ENCODE measurements at regions not wholly inside any gene's neighbourhood (a gene's known extent, or its start where the extent isn't known, plus 50 kb on each side); places are given as distances from the start of the nearest gene placed in this dataset.

DNA sequence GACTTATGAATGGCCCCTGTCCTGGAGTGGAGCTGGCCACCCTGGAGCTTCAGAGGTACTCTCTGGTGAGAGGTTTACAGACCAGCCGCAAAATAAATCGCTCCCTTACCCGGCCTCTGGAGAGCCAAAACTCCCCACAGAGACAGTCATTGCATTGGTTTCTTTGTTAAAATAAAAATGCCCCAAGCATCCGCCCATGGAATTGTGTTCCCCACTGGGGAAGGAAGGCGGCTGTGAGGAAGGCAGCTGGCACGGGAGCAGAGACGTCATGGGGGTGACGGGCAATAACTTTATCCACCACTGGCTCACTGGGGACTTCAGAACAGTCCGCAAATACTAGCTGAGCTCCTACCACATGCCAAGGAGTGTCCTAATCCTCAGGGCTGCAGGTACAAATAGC, 266.2 kb upstream of the FOXF1 start:
- TF ChIP-seq, protein P1, sequence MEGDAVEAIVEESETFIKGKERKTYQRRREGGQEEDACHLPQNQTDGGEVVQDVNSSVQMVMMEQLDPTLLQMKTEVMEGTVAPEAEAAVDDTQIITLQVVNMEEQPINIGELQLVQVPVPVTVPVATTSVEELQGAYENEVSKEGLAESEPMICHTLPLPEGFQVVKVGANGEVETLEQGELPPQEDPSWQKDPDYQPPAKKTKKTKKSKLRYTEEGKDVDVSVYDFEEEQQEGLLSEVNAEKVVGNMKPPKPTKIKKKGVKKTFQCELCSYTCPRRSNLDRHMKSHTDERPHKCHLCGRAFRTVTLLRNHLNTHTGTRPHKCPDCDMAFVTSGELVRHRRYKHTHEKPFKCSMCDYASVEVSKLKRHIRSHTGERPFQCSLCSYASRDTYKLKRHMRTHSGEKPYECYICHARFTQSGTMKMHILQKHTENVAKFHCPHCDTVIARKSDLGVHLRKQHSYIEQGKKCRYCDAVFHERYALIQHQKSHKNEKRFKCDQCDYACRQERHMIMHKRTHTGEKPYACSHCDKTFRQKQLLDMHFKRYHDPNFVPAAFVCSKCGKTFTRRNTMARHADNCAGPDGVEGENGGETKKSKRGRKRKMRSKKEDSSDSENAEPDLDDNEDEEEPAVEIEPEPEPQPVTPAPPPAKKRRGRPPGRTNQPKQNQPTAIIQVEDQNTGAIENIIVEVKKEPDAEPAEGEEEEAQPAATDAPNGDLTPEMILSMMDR (IDR thresholded peaks at IDR 0.05; ENCODE audit: insufficient read depth, missing control alignments) = no peak
- no peak for DNase-seq (ENCODE audit: insufficient read length, low spot score)
- FAIRE-seq = no peak

DNA sequence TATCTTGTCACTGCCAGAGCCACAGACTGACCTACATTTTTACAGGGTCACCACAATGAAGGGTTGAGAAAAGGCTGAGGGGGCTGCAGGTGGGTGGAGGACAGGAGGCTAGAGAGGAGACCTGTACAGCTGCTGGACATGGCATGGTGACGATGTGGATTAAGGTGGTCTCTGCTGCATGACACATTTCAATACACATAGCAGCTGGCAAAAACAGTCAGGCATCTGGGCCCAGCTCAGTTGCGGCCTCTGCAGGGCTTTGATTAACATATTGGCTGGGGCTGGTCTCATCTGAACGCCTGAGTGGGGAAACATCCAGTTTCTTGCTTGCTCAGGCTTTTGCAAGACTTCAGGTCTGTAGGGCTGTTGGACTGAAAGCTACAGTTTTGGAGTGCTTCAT, 265.4 kb upstream of the FOXF1 start:
- FAIRE-seq = no peak
- DNase-seq (ENCODE audit: insufficient read length, low spot score) = no peak
- TF ChIP-seq, protein P1 (IDR thresholded peaks at IDR 0.05; ENCODE audit: insufficient read depth, missing control alignments) = no peak

DNA sequence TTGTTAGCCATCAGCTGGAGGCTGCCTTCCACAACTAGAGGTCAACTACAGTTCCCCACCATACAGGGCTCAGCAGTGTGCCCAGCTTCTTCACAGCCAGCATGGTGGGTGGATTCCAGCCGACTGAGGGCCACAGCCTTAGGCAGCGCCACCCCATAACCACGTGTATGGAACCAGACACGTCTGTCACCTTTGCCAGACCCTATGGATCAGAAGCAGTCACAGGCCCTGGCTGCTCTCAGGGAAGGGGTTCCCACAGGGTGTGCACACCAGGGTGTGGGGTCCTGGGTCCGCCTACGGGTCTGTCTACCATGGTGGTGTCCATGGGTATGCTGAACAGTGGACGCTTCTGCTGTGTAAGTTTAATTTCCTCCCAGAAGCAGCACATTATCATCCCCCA, 265.0 kb upstream of the FOXF1 start:
- FAIRE-seq (no peak), DNase-seq (ENCODE audit: insufficient read length, low spot score) (no peak)
- TF ChIP-seq, protein P1 (IDR thresholded peaks at IDR 0.05; ENCODE audit: insufficient read depth, missing control alignments) = no peak

DNA sequence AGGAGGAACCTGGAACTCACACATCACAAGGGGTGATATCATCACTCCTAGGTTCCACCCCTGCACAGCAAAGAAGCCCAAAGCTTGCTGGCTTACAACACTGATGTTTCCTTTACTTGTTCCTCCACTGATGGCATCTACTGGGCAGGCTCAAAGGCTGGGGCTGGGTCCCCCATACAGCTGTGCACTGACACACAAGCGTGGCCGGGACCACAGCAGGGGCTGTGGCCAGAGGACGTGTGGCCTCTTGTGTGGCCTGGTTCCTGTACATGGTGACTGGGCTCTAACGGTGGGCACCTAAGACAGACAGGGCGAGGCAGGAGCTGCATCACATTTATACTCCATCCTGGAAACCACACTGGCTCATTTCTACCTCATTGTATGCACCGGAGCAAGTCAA, 264.4 kb upstream of the FOXF1 start:
- TF ChIP-seq, protein P1 (IDR thresholded peaks at IDR 0.05; ENCODE audit: insufficient read depth, missing control alignments) = no peak
- no peak for FAIRE-seq
- DNase-seq (ENCODE audit: insufficient read length, low spot score) = no peak

DNA sequence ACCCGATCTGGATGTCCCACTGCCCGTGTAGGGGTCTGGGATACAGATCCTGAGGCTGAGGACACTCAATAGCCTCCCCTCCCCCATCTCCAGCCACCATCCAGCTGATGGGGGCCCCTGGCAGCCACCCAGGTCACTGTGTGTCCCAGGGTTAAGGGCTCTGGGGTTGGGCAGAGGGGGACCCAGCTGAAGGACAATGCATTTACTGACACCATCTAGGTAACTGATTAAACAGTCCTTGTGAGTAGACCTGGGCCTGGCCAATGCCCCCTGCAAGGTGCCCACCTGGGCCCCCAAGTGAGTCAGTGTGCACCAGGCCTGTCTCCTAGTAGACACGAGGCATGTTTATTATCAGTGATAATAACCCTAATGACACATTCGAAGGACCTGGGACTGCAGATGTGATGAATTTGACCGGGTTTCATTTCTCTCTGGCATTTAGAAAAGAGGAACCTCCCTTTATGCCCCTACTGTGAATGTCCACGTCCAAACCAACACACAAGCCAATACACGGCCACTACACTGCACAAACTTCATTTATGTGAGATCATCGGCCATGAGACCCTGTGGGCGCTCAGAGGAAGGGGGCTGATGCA, 261.9 kb upstream of the FOXF1 start:
- TF ChIP-seq, protein P1 (IDR thresholded peaks at IDR 0.05; ENCODE audit: insufficient read depth, missing control alignments) = no peak
- FAIRE-seq = no peak
- no peak for DNase-seq (ENCODE audit: insufficient read length, low spot score)

DNA sequence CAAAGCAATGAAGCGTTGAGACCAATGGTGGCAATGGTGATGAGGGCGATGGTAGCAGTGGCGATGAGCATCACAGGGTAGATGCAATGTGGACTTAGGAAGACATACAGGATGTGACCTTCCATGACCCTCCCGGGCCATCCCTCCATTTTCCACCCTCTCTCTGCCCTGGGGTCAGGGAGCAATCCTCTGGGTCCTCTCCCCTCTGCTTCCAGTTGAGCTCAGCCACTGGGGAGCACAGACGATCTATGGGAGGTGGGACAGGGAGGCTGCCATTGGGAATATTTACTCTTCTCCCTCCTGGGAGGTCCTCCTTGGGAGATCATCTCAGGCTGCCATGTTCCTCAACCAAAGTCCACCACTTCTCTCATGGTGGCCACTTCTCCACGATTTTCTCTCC, 260.7 kb upstream of the FOXF1 start:
- FAIRE-seq (no peak), DNase-seq (ENCODE audit: insufficient read length, low spot score) (no peak)
- TF ChIP-seq, protein P1 (IDR thresholded peaks at IDR 0.05; ENCODE audit: insufficient read depth, missing control alignments) = no peak

DNA sequence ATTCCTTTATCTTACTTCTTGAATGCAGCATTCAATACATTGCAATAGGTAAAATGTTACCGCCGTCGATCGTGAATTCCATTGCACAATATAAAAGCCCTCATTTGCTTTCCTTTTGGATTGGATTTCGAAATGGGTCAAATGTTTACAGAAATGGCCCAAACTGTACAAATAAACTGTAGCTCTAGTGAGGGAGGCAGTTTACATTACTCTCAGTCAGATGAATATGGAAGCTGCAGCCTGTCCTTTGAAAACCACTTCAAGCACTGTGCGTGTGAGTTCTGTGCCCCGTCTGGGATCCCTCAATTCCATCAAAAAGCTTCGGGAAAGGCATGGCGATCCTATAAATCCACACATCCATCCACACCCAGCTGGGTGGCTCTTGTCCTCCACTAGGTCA, 258.6 kb upstream of the FOXF1 start:
- TF ChIP-seq, protein P1 (IDR thresholded peaks at IDR 0.05; ENCODE audit: insufficient read depth, missing control alignments) = no peak
- FAIRE-seq = no peak

More for the DNA sequence above, 258.6 kb upstream of the FOXF1 start:
- DNase-seq (ENCODE audit: insufficient read length, low spot score) = no peak
